Superior temporal gyrus (tissue), 1 donor: ENCODE measurements at regions not wholly inside any gene's neighbourhood (a gene's known extent, or its start where the extent isn't known, plus 50 kb on each side); places are given as distances from the start of the nearest gene placed in this dataset.
A peak's percentile ranks its signal among the peaks of the same experiment; 100 is the strongest.
"Not testable (repeated sequence)": the region's sequence is repeated elsewhere in the genome, so short reads cannot be mapped to it uniquely, and the experiment has no call there.

Experiments
- DNase-seq: peaks from one replicate; pipeline ENCODE4 v3.0.0-alpha.2; 2016; ENCODE audit errors: extremely low spot score

- not testable (repeated sequence) for DNase-seq
Measured at GRCh38 chr7:6882321-6882721, 56.2 kb upstream of the CCZ1B start.

GRCh38 chr7:6883756-6884155, 57.7 kb upstream of the CCZ1B start:
- not testable (repeated sequence) for DNase-seq

- DNase-seq, result no peak
Measured at GRCh38 chr7:6886198-6886597, 60.1 kb upstream of the CCZ1B start.

GRCh38 chr7:6888267-6889045, 62.4 kb upstream of the CCZ1B start:
- DNase-seq, result not testable (repeated sequence)

DNA sequence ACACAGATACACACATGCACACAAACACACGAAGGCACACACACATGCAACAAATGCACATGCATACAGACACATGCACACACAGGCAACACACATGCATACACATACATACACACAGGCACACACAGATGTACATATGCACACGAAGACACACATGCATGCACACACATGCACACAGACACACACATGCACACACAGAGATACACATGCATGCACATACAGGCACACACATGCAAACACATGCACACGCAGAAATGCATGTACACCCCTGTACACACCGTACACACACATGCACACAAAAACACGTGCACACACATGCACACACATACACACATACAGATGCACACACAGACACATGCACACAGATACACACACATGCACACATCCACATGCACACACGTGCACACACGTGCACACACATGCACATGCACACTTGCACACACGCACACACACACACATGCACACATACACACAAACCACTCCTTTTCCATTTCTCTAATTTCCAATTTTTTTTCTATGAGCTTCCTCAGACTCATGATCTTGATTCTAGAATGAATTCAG, 63.3 kb upstream of the CCZ1B start:
- no peak for DNase-seq

DNA sequence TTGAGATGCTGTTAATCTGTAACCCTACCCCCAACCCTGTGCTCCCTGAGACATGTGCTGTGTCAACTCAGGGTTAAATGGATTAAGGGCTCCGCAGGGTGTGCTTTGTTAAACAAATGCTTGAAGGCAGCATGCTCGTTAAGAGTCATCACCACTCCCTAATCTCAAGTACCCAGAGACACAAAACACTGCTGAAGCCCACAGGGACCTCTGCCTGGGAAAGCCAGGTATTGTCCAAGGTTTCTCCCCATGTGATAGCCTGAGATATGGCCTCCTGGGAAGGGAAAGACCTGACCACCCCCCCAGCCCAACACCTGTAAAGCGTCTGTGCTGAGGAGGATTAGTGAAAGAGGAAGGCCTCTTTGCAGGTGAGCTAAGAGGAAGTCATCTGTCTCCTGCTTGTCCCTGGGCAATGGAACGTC, 76.0 kb upstream of the CCZ1B start:
- not testable (repeated sequence) for DNase-seq

DNA sequence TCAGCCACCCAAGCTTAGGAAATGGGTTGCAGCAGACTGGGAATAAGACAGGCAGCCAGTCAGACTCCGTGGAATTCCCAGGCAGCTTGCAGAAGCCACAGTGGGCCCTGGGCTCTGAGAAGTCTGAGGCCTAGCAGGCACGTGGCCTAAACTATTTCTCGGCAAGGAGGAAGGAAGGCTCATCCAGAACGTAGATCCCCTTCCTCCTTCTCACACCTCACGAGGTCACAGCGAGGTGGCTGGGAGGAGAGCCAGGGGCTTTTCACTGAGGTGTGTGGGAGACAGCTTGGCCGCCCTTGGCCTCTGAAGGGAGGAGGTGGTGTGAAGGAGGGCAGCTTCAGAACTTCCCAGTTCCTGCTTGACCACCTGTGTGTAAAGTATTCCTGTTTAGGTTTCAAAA, 77.2 kb upstream of the CCZ1B start:
- not testable (repeated sequence) for DNase-seq

GRCh38 chr7:6903792-6904191, 77.7 kb upstream of the CCZ1B start:
- DNase-seq, result not testable (repeated sequence)

GRCh38 chr7:6917258-6917657, 91.2 kb upstream of the CCZ1B start:
- DNase-seq, result no peak

DNA sequence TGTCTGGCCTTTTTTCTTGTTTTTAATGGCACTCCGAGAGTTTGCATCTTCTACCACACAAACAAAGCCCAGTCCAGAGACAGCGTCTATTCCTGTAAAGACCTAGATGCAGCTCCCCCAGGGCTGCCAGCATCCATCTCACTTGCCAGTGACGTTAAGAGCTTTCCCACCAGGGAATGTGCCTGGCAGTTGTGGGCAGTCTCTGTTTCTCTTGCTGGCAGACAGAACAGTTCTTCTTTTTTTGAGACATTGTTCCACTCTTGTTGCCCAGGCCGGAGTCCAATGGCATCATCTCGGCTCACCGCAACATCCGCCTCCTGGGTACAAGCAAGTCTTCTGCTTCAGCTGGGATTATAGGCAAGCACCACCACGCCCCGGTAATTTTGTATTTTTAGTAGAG, 93.1 kb upstream of the CCZ1B start:
- DNase-seq, result not testable (repeated sequence)

GRCh38 chr7:6924523-6924922, 98.4 kb upstream of the CCZ1B start:
- DNase-seq, result not testable (repeated sequence)

- not testable (repeated sequence) for DNase-seq
Measured at GRCh38 chr7:6926193-6927174, 100.4 kb upstream of the CCZ1B start.

DNA sequence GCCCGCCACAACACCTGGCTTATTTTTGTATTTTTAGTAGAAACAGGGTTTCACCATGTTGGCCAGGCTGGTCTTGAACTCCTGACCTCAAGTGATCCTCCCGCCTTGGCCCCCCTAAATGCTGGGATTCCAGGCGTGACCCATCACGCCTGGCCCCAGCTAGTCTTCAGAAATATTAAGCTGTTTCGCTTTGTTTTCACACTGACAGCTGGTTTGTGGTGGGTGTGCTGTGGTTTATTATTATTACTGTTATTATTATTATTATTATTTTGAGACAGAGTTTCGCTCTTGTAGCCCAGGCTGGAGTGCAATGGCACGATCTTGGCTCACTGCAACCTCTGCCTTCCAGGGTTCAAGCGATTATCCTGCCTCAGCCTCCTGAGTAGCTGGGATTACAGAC, 101.6 kb upstream of the CCZ1B start:
- not testable (repeated sequence) for DNase-seq

DNA sequence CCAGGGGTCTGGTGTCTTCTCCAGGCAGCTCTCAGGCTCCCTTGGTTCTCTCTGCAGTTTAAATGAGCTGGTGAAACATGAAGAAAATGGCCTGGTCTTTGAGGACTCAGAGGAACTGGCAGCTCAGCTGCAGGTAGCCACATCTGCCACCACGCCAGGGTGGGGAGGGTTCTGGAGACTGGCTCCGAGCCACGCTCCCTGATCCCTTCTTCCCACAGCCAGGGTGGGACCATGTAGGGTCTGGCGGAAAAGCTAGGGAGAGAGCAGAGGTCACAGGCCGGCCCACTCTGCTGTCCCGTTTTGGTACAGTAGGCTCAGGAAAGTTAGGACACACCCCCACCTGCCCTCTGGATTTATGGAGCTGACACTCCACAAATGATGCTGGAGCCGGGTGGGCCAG, 103.5 kb upstream of the CCZ1B start:
- not testable (repeated sequence) for DNase-seq

- DNase-seq, result not testable (repeated sequence)
Measured at GRCh38 chr7:6930081-6930635, 104.1 kb upstream of the CCZ1B start.

- peak; percentile 42 for DNase-seq
Measured at GRCh38 chr7:6930787-6931186, 104.7 kb upstream of the CCZ1B start.

- DNase-seq, result not testable (repeated sequence)
Measured at GRCh38 chr7:6931456-6931855, 105.4 kb upstream of the CCZ1B start.

GRCh38 chr7:6933954-6934632, 108.0 kb upstream of the CCZ1B start:
- DNase-seq, result not testable (repeated sequence)

- no peak for DNase-seq
Measured at GRCh38 chr7:6934981-6935380, 108.9 kb upstream of the CCZ1B start.

GRCh38 chr7:6936626-6937025, 110.6 kb upstream of the CCZ1B start:
- DNase-seq, result not testable (repeated sequence)

GRCh38 chr7:6937746-6938145, 111.7 kb upstream of the CCZ1B start:
- DNase-seq, result not testable (repeated sequence)
